LNCaP clone FGC (cell line): ENCODE measurements at regions not wholly inside any gene's neighbourhood (a gene's known extent, or its start where the extent isn't known, plus 50 kb on each side); places are given as distances from the start of the nearest gene placed in this dataset.

Experiments
- DNase-seq: peaks from one replicate; pipeline ENCODE4 v3.0.0-alpha.2; 2011; ENCODE audit warnings: low read depth
- H3K4me3 ChIP-seq: 2 replicates; pipeline ENCODE4 v1.5.1; 2011; ENCODE audit warnings: mild to moderate bottlenecking, low read depth, low read length, control low read depth
- CTCF ChIP-seq: IDR thresholded peaks from 2 replicates; pipeline ENCODE4 v1.5.1; 2012; ENCODE audit warnings: mild to moderate bottlenecking; ENCODE audit not compliant: control insufficient read depth, insufficient read depth; ENCODE audit errors: extremely low read depth

GRCh38 chr3:72681598-72681997, 166.6 kb downstream of the SHQ1 start:
- DNase-seq = no peak
- no peak overlapping the region for H3K4me3 ChIP-seq
- TF ChIP-seq CTCF = no peak

GRCh38 chr3:72680766-72681165, 167.5 kb downstream of the SHQ1 start:
- no peak for DNase-seq
- no peak overlapping the region for H3K4me3 ChIP-seq
- no peak for TF ChIP-seq CTCF

GRCh38 chr3:72679540-72680198, 168.6 kb downstream of the SHQ1 start:
- TF ChIP-seq CTCF = no peak
- DNase-seq = no peak
- H3K4me3 ChIP-seq = no peak overlapping the region

GRCh38 chr3:72678867-72679266, 169.4 kb downstream of the SHQ1 start:
- no peak overlapping the region for H3K4me3 ChIP-seq
- no peak for DNase-seq
- no peak for TF ChIP-seq CTCF

- H3K4me3 ChIP-seq = no peak overlapping the region
- no peak for TF ChIP-seq CTCF
- DNase-seq = no peak
These were observed 169.9 kb downstream of the SHQ1 start for GRCh38 chr3:72678380-72678779.

GRCh38 chr3:72675243-72675642, 173.0 kb downstream of the SHQ1 start:
- DNase-seq = no peak
- TF ChIP-seq CTCF = no peak
- no peak overlapping the region for H3K4me3 ChIP-seq
